IMR-90 (cell line): ENCODE measurements at regions not wholly inside any gene's neighbourhood (a gene's known extent, or its start where the extent isn't known, plus 50 kb on each side); places are given as distances from the start of the nearest gene placed in this dataset.

ENCODE experiments used
- ATAC-seq: fragments of 200-7000 bp; cut with Tn5 transposase; 2 replicates; pipeline ENCODE4 v1.9.1; 2020; ENCODE audit warnings: low read depth, mild to moderate bottlenecking, moderate library complexity
- BruUV-seq: library from RNA; stranded (reverse); fragments of 400-500 nt; replicated peaks from 2 replicates; lab custom pipeline; 2021; lab: Mats Ljungman, UMichigan
- CTCF ChIA-PET: fragments of 300-600 bp; formaldehyde crosslinking; extraction: SDS; loops from one replicate; lab custom pipeline; 2021; ENCODE audit warnings: antibody characterized with exemption; lab: Yijun Ruan, JAX
- POLR2A ChIA-PET: fragments of 300-600 bp; sonication (Branson Sonifier 250); formaldehyde crosslinking; loops from one replicate; lab custom pipeline; 2022; ENCODE audit warnings: antibody characterized with exemption; ENCODE audit not compliant: unreplicated experiment; lab: Charles Lee
- DNase-seq: peaks from one replicate; pipeline ENCODE4 v3.0.0; 2013
- H2AFZ ChIP-seq: replicated peaks from 2 replicates; pipeline ENCODE3; 2013; ENCODE audit warnings: low read length, mild to moderate bottlenecking; ENCODE audit not compliant: poor library complexity
- H2AK5ac ChIP-seq: 2 replicates; pipeline ENCODE4 v1.6.1; 2013; ENCODE audit warnings: low read depth, low read length, inconsistent platforms
- H2AK9ac ChIP-seq: replicated peaks from 2 replicates; pipeline ENCODE3; 2013; ENCODE audit warnings: mild to moderate bottlenecking, low read depth, low read length, moderate library complexity; ENCODE audit not compliant: poor library complexity
- H2BK120ac ChIP-seq: 2 replicates; pipeline ENCODE4 v1.6.1; 2013; ENCODE audit warnings: low read depth, low read length, inconsistent platforms
- H2BK15ac ChIP-seq: 3 replicates; pipeline ENCODE4 v1.6.1; 2013; ENCODE audit warnings: low read depth, low read length, inconsistent platforms
- H2BK20ac ChIP-seq: 2 replicates; pipeline ENCODE4 v1.6.1; 2013; ENCODE audit warnings: low read depth, mild to moderate bottlenecking, inconsistent platforms, low read length, moderate library complexity
- H2BK5ac ChIP-seq: 2 replicates; pipeline ENCODE4 v1.6.1; 2013; ENCODE audit warnings: mild to moderate bottlenecking, low read depth, low read length, inconsistent platforms; ENCODE audit not compliant: poor library complexity, severe bottlenecking
- H3K14ac ChIP-seq: replicated peaks from 2 replicates; pipeline ENCODE4 v1.6.1; 2013; ENCODE audit warnings: low read depth, low read length, inconsistent platforms
- H3K18ac ChIP-seq: 2 replicates; pipeline ENCODE4 v1.6.1; 2013; ENCODE audit warnings: low read depth, low read length, control low read depth
- H3K23ac ChIP-seq: 2 replicates; pipeline ENCODE4 v1.6.1; 2013; ENCODE audit warnings: low read depth, low read length, inconsistent platforms
- H3K27ac ChIP-seq: 2 replicates; pipeline ENCODE4 v1.5.1; 2013; ENCODE audit warnings: mild to moderate bottlenecking, control low read depth, low read length; ENCODE audit not compliant: insufficient read depth
- H3K27me3 ChIP-seq: 2 replicates; pipeline ENCODE4 v1.6.1; 2013; ENCODE audit warnings: low read length; ENCODE audit not compliant: control insufficient read depth, insufficient read depth
- H3K36me3 ChIP-seq: 2 replicates; pipeline ENCODE4 v1.6.1; 2013; ENCODE audit warnings: low read length, mixed read lengths; ENCODE audit not compliant: control insufficient read depth, insufficient read depth
- H3K4ac ChIP-seq: 2 replicates; pipeline ENCODE4 v1.6.1; 2013; ENCODE audit warnings: low read depth, low read length, inconsistent platforms
- H3K4me1 ChIP-seq: 2 replicates; pipeline ENCODE4 v1.6.1; 2013; ENCODE audit warnings: low read length, mixed read lengths; ENCODE audit not compliant: control insufficient read depth, insufficient read depth
- H3K4me2 ChIP-seq: 2 replicates; pipeline ENCODE4 v1.6.1; 2013; ENCODE audit warnings: low read depth, mild to moderate bottlenecking, control low read depth, low read length, moderate library complexity
- H3K4me3 ChIP-seq: 2 replicates; pipeline ENCODE4 v1.5.1; 2013; ENCODE audit warnings: low read depth, mild to moderate bottlenecking, control low read depth, low read length, moderate library complexity; ENCODE audit not compliant: insufficient read depth
- H3K56ac ChIP-seq: 2 replicates; pipeline ENCODE4 v1.6.1; 2013; ENCODE audit warnings: low read length, inconsistent platforms; ENCODE audit not compliant: insufficient read depth; ENCODE audit errors: extremely low read depth
- H3K79me1 ChIP-seq, 2 experiments: 2 replicates each; pipeline ENCODE4 v1.6.1; 2013; ENCODE audit warnings: low read length in 2 of 2, inconsistent platforms in 1 of 2, low read depth in 1 of 2
- H3K9ac ChIP-seq: 2 replicates; pipeline ENCODE4 v1.6.1; 2013; ENCODE audit warnings: low read depth, low read length, control low read depth
- H3K9me1 ChIP-seq: 2 replicates; pipeline ENCODE4 v1.6.1; 2013; ENCODE audit warnings: low read length, inconsistent platforms; ENCODE audit not compliant: insufficient read depth
- H3K9me3 ChIP-seq: 2 replicates; pipeline ENCODE4 v1.6.1; 2013; ENCODE audit warnings: low read length; ENCODE audit not compliant: control insufficient read depth, insufficient read depth
- H4K20me1 ChIP-seq: 2 replicates; pipeline ENCODE4 v1.6.1; 2013; ENCODE audit warnings: low read length, inconsistent platforms; ENCODE audit not compliant: insufficient read depth
- H4K5ac ChIP-seq: 2 replicates; pipeline ENCODE4 v1.6.1; 2013; ENCODE audit warnings: mild to moderate bottlenecking, low read depth, low read length, control low read depth
- H4K8ac ChIP-seq, 2 experiments: 2 replicates each; pipeline ENCODE4 v1.6.1; 2013; ENCODE audit warnings: low read depth in 2 of 2, low read length in 2 of 2, control low read depth in 1 of 2, inconsistent platforms in 1 of 2
- H4K91ac ChIP-seq: 2 replicates; pipeline ENCODE4 v1.6.1; 2013; ENCODE audit warnings: low read depth, low read length, inconsistent platforms; ENCODE audit not compliant: insufficient read depth
- CHD1 ChIP-seq: IDR thresholded peaks from 2 replicates; pipeline ENCODE4 v1.6.1; 2012; ENCODE audit warnings: low read depth, low read length, improper control_type of control experiment
- RCOR1 ChIP-seq: IDR thresholded peaks from 2 replicates; pipeline ENCODE4 v1.6.1; 2012; ENCODE audit warnings: mild to moderate bottlenecking, low read length, improper control_type of control experiment; ENCODE audit not compliant: insufficient replicate concordance
- SMC3 ChIP-seq: fragments of 150-350 bp; IDR thresholded peaks from 2 replicates; pipeline ENCODE4 v1.6.1; 2016; ENCODE audit warnings: low read depth, mild to moderate bottlenecking, antibody characterized with exemption, low read length, moderate library complexity
- WGBS, 2 experiments: methylation state at CpG; one replicate each; pipeline versions ENCODE4 v1.1.5 to v1.1.7; 2013; ENCODE audit warnings: missing lambda C conversion rate in 2 of 2; ENCODE audit not compliant: insufficient read length in 1 of 2; ENCODE audit errors: extremely low coverage in 2 of 2; 5-methylcytosine and 5-hydroxymethylcytosine counted together
- dilution Hi-C: fragments of 300-500 bp; cut with HindIII; formaldehyde crosslinking; loops from one replicate; pipeline ENCODE4 v1.14.3; 2018; ENCODE audit warnings: low sequenced_read_pairs; ENCODE audit not compliant: unreplicated experiment
- in situ Hi-C: fragments of 300-500 bp; cut with MboI; formaldehyde crosslinking; loops from 3 replicates; pipeline ENCODE4 v1.14.3; 2019; ENCODE audit warnings: low sequenced_read_pairs, inconsistent platforms, mixed read lengths
- intact Hi-C: fragments of 100-400 bp; cut with micrococcal nuclease; formaldehyde crosslinking; loops from 2 replicates; pipeline ENCODE4 v1.10.0; 2022
- TF ChIP-seq, protein P1 (sequence below): fragments of 150-350 bp; IDR thresholded peaks from 2 replicates; pipeline ENCODE4 v1.6.1; 2016; ENCODE audit warnings: low read depth, mild to moderate bottlenecking, low read length, moderate library complexity, borderline replicate concordance

DNA sequence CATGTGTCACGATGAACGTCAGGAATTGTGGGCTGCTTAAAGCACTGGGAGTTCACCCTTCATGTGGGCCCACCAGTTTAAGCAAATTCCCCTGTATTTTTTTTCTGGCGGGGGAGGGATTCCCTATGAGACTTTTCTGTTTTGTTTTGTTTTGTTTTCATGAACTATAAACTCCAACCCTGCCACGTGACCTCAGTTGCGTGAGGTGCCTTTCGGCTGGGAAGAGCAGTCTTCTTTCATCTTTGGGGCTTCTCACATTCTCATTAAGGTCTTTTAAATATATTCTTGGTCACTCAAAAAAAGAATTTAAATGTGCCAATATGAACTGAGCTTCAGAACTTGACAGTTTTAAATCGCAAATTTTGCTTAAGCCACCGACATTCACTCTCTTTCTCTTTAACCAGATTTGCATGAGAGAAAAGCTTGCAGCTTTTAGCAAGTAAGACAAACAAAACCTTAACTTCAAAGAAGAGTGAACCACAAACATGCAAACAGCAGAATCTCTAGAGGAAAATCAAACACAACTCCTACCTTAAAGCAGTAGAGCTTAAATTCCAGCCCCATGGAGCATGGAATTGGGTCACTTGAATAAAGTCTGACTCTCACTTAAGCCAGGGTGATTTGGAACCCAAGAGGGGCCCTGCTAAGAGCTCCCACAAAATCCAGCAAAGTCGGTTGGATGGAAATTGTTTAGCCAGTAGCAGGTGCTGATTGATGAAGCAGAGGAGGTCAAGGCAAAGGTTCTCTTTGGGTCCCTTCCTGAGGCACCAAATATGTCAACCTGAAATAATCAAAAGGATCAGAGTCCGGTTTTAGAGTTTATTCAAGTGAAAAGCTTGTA, 699.8 kb upstream of the GBE1 start:
- Histone ChIP-seq H3K27ac (no peak overlapping the region), H2AFZ (no peak overlapping the region), H3K4me3 (no peak overlapping the region), H3K4me2 (no peak overlapping the region), H3K56ac (no peak overlapping the region), H4K20me1 (no peaks in the 10 kb centered on the region), H2BK15ac (no peak overlapping the region), H3K23ac (no peak overlapping the region), H3K14ac (no peak overlapping the region), H3K4ac (no peak overlapping the region), H2BK20ac (no peak overlapping the region), H3K36me3 (no peaks in the 10 kb centered on the region), H3K27me3 (no peaks in the 10 kb centered on the region), H3K79me1 (no peaks in the 10 kb centered on the region), H2BK120ac (no peak overlapping the region), H3K9me3 (peaks cover 3% of the 10 kb centered on the region; the same call in 1 of the 2 replicates), H4K5ac (no peak overlapping the region), H2BK5ac (no peak overlapping the region), H2AK9ac (no peak overlapping the region), H3K4me1 (no peaks in the 10 kb centered on the region), H4K8ac (no peak overlapping the region), H3K9me1 (no peaks in the 10 kb centered on the region), H3K9ac (no peak overlapping the region), H3K18ac (no peak overlapping the region), H4K91ac (no peak overlapping the region), H2AK5ac (no peak overlapping the region)
- intact Hi-C loops (no loop called here), dilution Hi-C loops (no loop called here), in situ Hi-C loops (no loop called here)
- ATAC-seq (no peak), DNase-seq (no peak)
- TF ChIP-seq CHD1 (no peak), RCOR1 (no peak), SMC3 (no peak)
- TF ChIP-seq, protein P1, sequence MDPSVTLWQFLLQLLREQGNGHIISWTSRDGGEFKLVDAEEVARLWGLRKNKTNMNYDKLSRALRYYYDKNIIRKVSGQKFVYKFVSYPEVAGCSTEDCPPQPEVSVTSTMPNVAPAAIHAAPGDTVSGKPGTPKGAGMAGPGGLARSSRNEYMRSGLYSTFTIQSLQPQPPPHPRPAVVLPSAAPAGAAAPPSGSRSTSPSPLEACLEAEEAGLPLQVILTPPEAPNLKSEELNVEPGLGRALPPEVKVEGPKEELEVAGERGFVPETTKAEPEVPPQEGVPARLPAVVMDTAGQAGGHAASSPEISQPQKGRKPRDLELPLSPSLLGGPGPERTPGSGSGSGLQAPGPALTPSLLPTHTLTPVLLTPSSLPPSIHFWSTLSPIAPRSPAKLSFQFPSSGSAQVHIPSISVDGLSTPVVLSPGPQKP: no peak
- ChIA-PET POLR2A (no interaction called here), CTCF (no interaction called here)
- BruUV-seq: no TSS peak
- WGBS, 2 experiments: no CpG with 5 or more reads among the region's 10 CpGs
